T-helper 17 cell (primary cell): ENCODE measurements at regions not wholly inside any gene's neighbourhood (a gene's known extent, or its start where the extent isn't known, plus 50 kb on each side); places are given as distances from the start of the nearest gene placed in this dataset.
"Not testable (repeated sequence)": the region's sequence is repeated elsewhere in the genome, so short reads cannot be mapped to it uniquely, and the experiment has no call there.

Source experiments
- ATAC-seq: fragments of 150-1000 bp; cut with Tn5 transposase; 2 replicates; pipeline ENCODE4 v1.10.0; 2021; ENCODE audit warnings: mild to moderate bottlenecking, moderate library complexity
- DNase-seq, 3 donors: peaks; one replicate each; pipeline versions ENCODE4 v3.0.0 to v3.0.0-alpha.2; 2020 to 2021
- H3K9me3 ChIP-seq: one replicate; pipeline ENCODE4 v1.7.0; 2013; ENCODE audit warnings: low read length, mild to moderate bottlenecking; ENCODE audit not compliant: control insufficient read depth, poor library complexity, severe bottlenecking
- H3K27ac Mint-ChIP-seq: one replicate; pipeline ENCODE4 v1.8.0; 2022; ENCODE audit warnings: mild to moderate bottlenecking, moderate library complexity, mixed read lengths
- H3K27me3 Mint-ChIP-seq: one replicate; pipeline ENCODE4 v1.8.0; 2022; ENCODE audit warnings: mixed read lengths
- H3K36me3 Mint-ChIP-seq: one replicate; pipeline ENCODE4 v1.8.0; 2022; ENCODE audit warnings: low read depth, mixed read lengths
- H3K4me1 Mint-ChIP-seq: one replicate; pipeline ENCODE4 v1.8.0; 2022; ENCODE audit warnings: mild to moderate bottlenecking, mixed read lengths
- H3K4me3 Mint-ChIP-seq: one replicate; pipeline ENCODE4 v1.8.0; 2022; ENCODE audit warnings: mild to moderate bottlenecking, moderate library complexity, mixed read lengths

- DNase-seq, result no peak
- Mint-ChIP-seq H3K27ac (no peak overlapping the region), H3K4me3 (no peak overlapping the region), H3K27me3 (no peaks in the 10 kb centered on the region), H3K4me1 (no peaks in the 10 kb centered on the region), H3K36me3 (peaks cover 3% of the 10 kb centered on the region)
- no peaks in the 10 kb centered on the region for H3K9me3 ChIP-seq
- ATAC-seq, result no peak
These were observed 59.9 kb downstream of the GPR65 start for GRCh38 chr14:88064841-88065240.

GRCh38 chr14:88069677-88070076 lies 64.7 kb downstream of the GPR65 start:
- peaks cover 3% of the 10 kb centered on the region for H3K36me3 Mint-ChIP-seq
- peaks cover 4% of the 10 kb centered on the region for H3K4me1 Mint-ChIP-seq
- H3K4me3 Mint-ChIP-seq, result no peak overlapping the region
- no peak overlapping the region for H3K27ac Mint-ChIP-seq
- ATAC-seq (no peak), DNase-seq (no peak)
- H3K27me3 Mint-ChIP-seq, result no peaks in the 10 kb centered on the region
- H3K9me3 ChIP-seq, result no peaks in the 10 kb centered on the region

GRCh38 chr14:88075269-88075981 lies 70.5 kb downstream of the GPR65 start:
- ATAC-seq, result no peak
- DNase-seq, result no peak
- H3K9me3 ChIP-seq, result no peaks in the 10 kb centered on the region
- Mint-ChIP-seq H3K36me3 (no peaks in the 10 kb centered on the region), H3K27ac (no peak overlapping the region), H3K27me3 (peaks cover 4% of the 10 kb centered on the region), H3K4me3 (no peak overlapping the region), H3K4me1 (peaks cover 11% of the 10 kb centered on the region)

GRCh38 chr14:88078525-88078924 lies 73.6 kb downstream of the GPR65 start:
- Mint-ChIP-seq H3K27ac (no peak overlapping the region), H3K4me1 (peaks cover 8% of the 10 kb centered on the region), H3K4me3 (no peak overlapping the region), H3K36me3 (no peaks in the 10 kb centered on the region), H3K27me3 (peaks cover 4% of the 10 kb centered on the region)
- no peaks in the 10 kb centered on the region for H3K9me3 ChIP-seq
- ATAC-seq (no peak), DNase-seq (no peak)

- Mint-ChIP-seq H3K36me3 (no peaks in the 10 kb centered on the region), H3K4me3 (no peak overlapping the region), H3K4me1 (peaks cover 8% of the 10 kb centered on the region), H3K27me3 (peaks cover 4% of the 10 kb centered on the region), H3K27ac (no peak overlapping the region)
- ATAC-seq (no peak), DNase-seq (no peak)
- no peaks in the 10 kb centered on the region for H3K9me3 ChIP-seq
These were observed 74.7 kb downstream of the GPR65 start for GRCh38 chr14:88079624-88080023.

- no peaks in the 10 kb centered on the region for H3K27me3 Mint-ChIP-seq
- H3K4me3 Mint-ChIP-seq, result no peak overlapping the region
- no peak overlapping the region for H3K27ac Mint-ChIP-seq
These were observed 80.8 kb downstream of the GPR65 start for GRCh38 chr14:88085736-88086135.

GRCh38 chr14:88089445-88089844 lies 84.5 kb downstream of the GPR65 start:
- no peaks in the 10 kb centered on the region for H3K4me1 Mint-ChIP-seq
- H3K27ac Mint-ChIP-seq, result no peak overlapping the region
- no peaks in the 10 kb centered on the region for H3K9me3 ChIP-seq
- DNase-seq (no peak), ATAC-seq (no peak)
- H3K4me3 Mint-ChIP-seq, result no peak overlapping the region
- no peaks in the 10 kb centered on the region for H3K27me3 Mint-ChIP-seq
- no peaks in the 10 kb centered on the region for H3K36me3 Mint-ChIP-seq

More at GRCh38 chr14:88085736-88086135, 80.8 kb downstream of the GPR65 start:
- DNase-seq, result no peak
- Mint-ChIP-seq H3K4me1 (no peaks in the 10 kb centered on the region), H3K36me3 (no peaks in the 10 kb centered on the region)
- ATAC-seq, result no peak
- H3K9me3 ChIP-seq, result no peaks in the 10 kb centered on the region

GRCh38 chr14:88092529-88092928 lies 87.6 kb downstream of the GPR65 start:
- Mint-ChIP-seq H3K36me3 (no peaks in the 10 kb centered on the region), H3K27ac (no peak overlapping the region), H3K4me1 (no peaks in the 10 kb centered on the region), H3K4me3 (no peak overlapping the region), H3K27me3 (no peaks in the 10 kb centered on the region)
- DNase-seq, result no peak
- no peak for ATAC-seq
- no peaks in the 10 kb centered on the region for H3K9me3 ChIP-seq

GRCh38 chr14:88095791-88096190 lies 90.9 kb downstream of the GPR65 start:
- ATAC-seq (no peak), DNase-seq (no peak)
- Mint-ChIP-seq H3K27ac (no peak overlapping the region), H3K4me1 (no peaks in the 10 kb centered on the region), H3K4me3 (no peak overlapping the region), H3K27me3 (no peaks in the 10 kb centered on the region), H3K36me3 (no peaks in the 10 kb centered on the region)
- no peaks in the 10 kb centered on the region for H3K9me3 ChIP-seq

GRCh38 chr14:88098163-88098562 lies 93.2 kb downstream of the GPR65 start:
- ATAC-seq, result no peak

GRCh38 chr14:88104710-88105109 lies 99.8 kb downstream of the GPR65 start:
- no peak overlapping the region for H3K4me3 Mint-ChIP-seq
- H3K27ac Mint-ChIP-seq, result no peak overlapping the region
- no peaks in the 10 kb centered on the region for H3K4me1 Mint-ChIP-seq
- H3K9me3 ChIP-seq, result no peaks in the 10 kb centered on the region
- no peaks in the 10 kb centered on the region for H3K27me3 Mint-ChIP-seq
- no peaks in the 10 kb centered on the region for H3K36me3 Mint-ChIP-seq
- DNase-seq, result no peak
- no peak for ATAC-seq

More at GRCh38 chr14:88098163-88098562, 93.2 kb downstream of the GPR65 start:
- no peak for DNase-seq
- H3K4me3 Mint-ChIP-seq, result no peak overlapping the region
- no peaks in the 10 kb centered on the region for H3K27me3 Mint-ChIP-seq
- H3K36me3 Mint-ChIP-seq, result no peaks in the 10 kb centered on the region
- H3K4me1 Mint-ChIP-seq, result no peaks in the 10 kb centered on the region
- H3K27ac Mint-ChIP-seq, result no peak overlapping the region
- no peaks in the 10 kb centered on the region for H3K9me3 ChIP-seq

- H3K27ac Mint-ChIP-seq, result no peak overlapping the region
These were observed 101.4 kb downstream of the GPR65 start for GRCh38 chr14:88106377-88106776.

GRCh38 chr14:88127669-88128068 lies 122.7 kb downstream of the GPR65 start:
- not testable (repeated sequence) for H3K36me3 Mint-ChIP-seq, H3K27ac Mint-ChIP-seq, ATAC-seq, H3K4me1 Mint-ChIP-seq, H3K4me3 Mint-ChIP-seq, DNase-seq, H3K27me3 Mint-ChIP-seq, H3K9me3 ChIP-seq

More at GRCh38 chr14:88106377-88106776, 101.4 kb downstream of the GPR65 start:
- no peak for DNase-seq
- Mint-ChIP-seq H3K36me3 (no peaks in the 10 kb centered on the region), H3K4me3 (no peak overlapping the region), H3K4me1 (no peaks in the 10 kb centered on the region), H3K27me3 (no peaks in the 10 kb centered on the region)
- H3K9me3 ChIP-seq, result no peaks in the 10 kb centered on the region
- ATAC-seq, result no peak

- Mint-ChIP-seq H3K27ac (no peak overlapping the region), H3K4me3 (no peak overlapping the region), H3K27me3 (no peaks in the 10 kb centered on the region), H3K4me1 (peaks cover 5% of the 10 kb centered on the region), H3K36me3 (no peaks in the 10 kb centered on the region)
- H3K9me3 ChIP-seq, result no peaks in the 10 kb centered on the region
- DNase-seq (no peak), ATAC-seq (no peak)
These were observed 123.9 kb downstream of the GPR65 start for GRCh38 chr14:88128816-88129215.
